Stimulated activated naive CD4-positive, alpha-beta T cell treated with Interleukin-2 at 50 U/mL for 16 hours (primary cell): ENCODE measurements at regions not wholly inside any gene's neighbourhood (a gene's known extent, or its start where the extent isn't known, plus 50 kb on each side); places are given as distances from the start of the nearest gene placed in this dataset.

Source experiments
- DNase-seq: peaks from one replicate; lab custom pipeline; 2025; lab: John Stamatoyannopoulos, UW

- no peak for DNase-seq
These were observed 50.2 kb upstream of the CCND2 start for GRCh38 chr12:4223273-4223845.

- DNase-seq = no peak
These were observed 52.3 kb upstream of the CCND2 start for GRCh38 chr12:4221258-4221620.

- DNase-seq = no peak
These were observed 52.9 kb upstream of the CCND2 start for GRCh38 chr12:4220536-4221257.

GRCh38 chr12:4217091-4217490, 56.5 kb upstream of the CCND2 start:
- no peak for DNase-seq

- DNase-seq = no peak
These were observed 57.2 kb upstream of the CCND2 start for GRCh38 chr12:4216187-4216927.

GRCh38 chr12:4215229-4216186, 58.1 kb upstream of the CCND2 start:
- DNase-seq = no peak

GRCh38 chr12:4214877-4215228, 58.7 kb upstream of the CCND2 start:
- DNase-seq = no peak

- no peak for DNase-seq
These were observed 60.1 kb upstream of the CCND2 start for GRCh38 chr12:4213471-4213870.

GRCh38 chr12:4212845-4213244, 60.7 kb upstream of the CCND2 start:
- no peak for DNase-seq

- DNase-seq = no peak
These were observed 62.2 kb upstream of the CCND2 start for GRCh38 chr12:4211372-4211771.

GRCh38 chr12:4210183-4210582, 63.4 kb upstream of the CCND2 start:
- DNase-seq = no peak

- DNase-seq = no peak
These were observed 67.1 kb upstream of the CCND2 start for GRCh38 chr12:4206470-4206869.

GRCh38 chr12:4203772-4204376, 69.7 kb upstream of the CCND2 start:
- DNase-seq = no peak

- no peak for DNase-seq
These were observed 70.6 kb upstream of the CCND2 start for GRCh38 chr12:4202918-4203317.

GRCh38 chr12:4202487-4202886, 71.1 kb upstream of the CCND2 start:
- DNase-seq = no peak

- no peak for DNase-seq
These were observed 72.0 kb upstream of the CCND2 start for GRCh38 chr12:4201333-4202100.

- no peak for DNase-seq
These were observed 75.4 kb upstream of the CCND2 start for GRCh38 chr12:4197922-4198763.

- DNase-seq = no peak
These were observed 76.6 kb upstream of the CCND2 start for GRCh38 chr12:4196805-4197420.

- no peak for DNase-seq
These were observed 78.9 kb upstream of the CCND2 start for GRCh38 chr12:4194668-4195067.

GRCh38 chr12:4193821-4194220, 79.7 kb upstream of the CCND2 start:
- DNase-seq = no peak
